ENCODE measurements at regions not wholly inside any gene's neighbourhood (a gene's known extent, or its start where the extent isn't known, plus 50 kb on each side); places are given as distances from the start of the nearest gene placed in this dataset.

- DNase-seq (no peak), FAIRE-seq (no peak)
- 79 to 90% (median 88%) methylated on average over 9 of the region's 9 CpGs for WGBS, 3 donors
- H3K9me3 ChIP-seq (ENCODE audit: control insufficient read depth in 2 of 2, insufficient read depth in 1 of 2, low read depth in 1 of 2, low read length in 1 of 2): peaks cover 0 to 2% of the 10 kb centered on the region in 2 donors
- H3K27me3 ChIP-seq (ENCODE audit: control insufficient read depth in 3 of 3, insufficient read depth in 3 of 3, low read length in 3 of 3): peaks cover 0 to 34% (median 19%) of the 10 kb centered on the region in 3 donors
- no peaks in the 10 kb centered on the region for H3K4me1 ChIP-seq (ENCODE audit: control insufficient read depth in 3 of 3, insufficient read depth in 2 of 3, low read depth in 1 of 3, low read length in 2 of 3)
- no peak overlapping the region for H3K4me3 ChIP-seq (ENCODE audit: low read depth in 1 of 3, low read length in 3 of 3)
- H3K36me3 ChIP-seq (ENCODE audit: control insufficient read depth in 3 of 3, insufficient read depth in 2 of 3, low read depth in 1 of 3, low read length in 3 of 3): no peaks in the 10 kb centered on the region
- no peak overlapping the region for H3K27ac ChIP-seq (ENCODE audit: low read depth in 1 of 3, low read length in 2 of 3)
Observed at GRCh38 chr20:63074182-63074581, 67.4 kb upstream of the BHLHE23 start.

- 54 to 68% (median 66%) methylated on average over 6 of the region's 6 CpGs for WGBS, 3 donors
- DNase-seq: no peak
- H3K27me3 ChIP-seq (ENCODE audit: control insufficient read depth in 3 of 3, insufficient read depth in 3 of 3, low read length in 3 of 3): peaks cover 0 to 34% (median 19%) of the 10 kb centered on the region in 3 donors
Observed at GRCh38 chr20:63073738-63074065, 66.9 kb upstream of the BHLHE23 start.

GRCh38 chr20:63072991-63073737, 66.4 kb upstream of the BHLHE23 start:
- Histone ChIP-seq H3K27me3 (ENCODE audit: control insufficient read depth in 3 of 3, insufficient read depth in 3 of 3, low read length in 3 of 3) (peaks cover 0 to 34% (median 19%) of the 10 kb centered on the region in 3 donors), H3K36me3 (ENCODE audit: control insufficient read depth in 3 of 3, insufficient read depth in 2 of 3, low read depth in 1 of 3, low read length in 3 of 3) (no peaks in the 10 kb centered on the region), H3K27ac (ENCODE audit: low read depth in 1 of 3, low read length in 2 of 3) (no peak overlapping the region), H3K4me1 (ENCODE audit: control insufficient read depth in 3 of 3, insufficient read depth in 2 of 3, low read depth in 1 of 3, low read length in 2 of 3) (no peaks in the 10 kb centered on the region), H3K9me3 (ENCODE audit: control insufficient read depth in 2 of 2, insufficient read depth in 1 of 2, low read depth in 1 of 2, low read length in 1 of 2) (peaks cover 0 to 2% of the 10 kb centered on the region in 2 donors), H3K4me3 (ENCODE audit: low read depth in 1 of 3, low read length in 3 of 3) (no peak overlapping the region)
- 51 to 54% (median 52%) methylated on average over 14 of the region's 14 CpGs for WGBS, 3 donors
- FAIRE-seq (no peak), DNase-seq (no peak)

More at GRCh38 chr20:63073738-63074065, 66.9 kb upstream of the BHLHE23 start:
- Histone ChIP-seq H3K9me3 (ENCODE audit: control insufficient read depth in 2 of 2, insufficient read depth in 1 of 2, low read depth in 1 of 2, low read length in 1 of 2) (peaks cover 0 to 2% of the 10 kb centered on the region in 2 donors), H3K36me3 (ENCODE audit: control insufficient read depth in 3 of 3, insufficient read depth in 2 of 3, low read depth in 1 of 3, low read length in 3 of 3) (no peaks in the 10 kb centered on the region), H3K4me3 (ENCODE audit: low read depth in 1 of 3, low read length in 3 of 3) (no peak overlapping the region), H3K4me1 (ENCODE audit: control insufficient read depth in 3 of 3, insufficient read depth in 2 of 3, low read depth in 1 of 3, low read length in 2 of 3) (no peaks in the 10 kb centered on the region), H3K27ac (ENCODE audit: low read depth in 1 of 3, low read length in 2 of 3) (no peak overlapping the region)
- FAIRE-seq: no peak

GRCh38 chr20:63072231-63072791, 65.5 kb upstream of the BHLHE23 start:
- DNase-seq (no peak), FAIRE-seq (no peak)
- peaks cover 0 to 34% (median 19%) of the 10 kb centered on the region in 3 donors for H3K27me3 ChIP-seq (ENCODE audit: control insufficient read depth in 3 of 3, insufficient read depth in 3 of 3, low read length in 3 of 3)

GRCh38 chr20:63071541-63072181, 64.9 kb upstream of the BHLHE23 start:
- Histone ChIP-seq H3K36me3 (ENCODE audit: control insufficient read depth in 3 of 3, insufficient read depth in 2 of 3, low read depth in 1 of 3, low read length in 3 of 3) (no peaks in the 10 kb centered on the region), H3K4me1 (ENCODE audit: control insufficient read depth in 3 of 3, insufficient read depth in 2 of 3, low read depth in 1 of 3, low read length in 2 of 3) (no peaks in the 10 kb centered on the region), H3K4me3 (ENCODE audit: low read depth in 1 of 3, low read length in 3 of 3) (no peak overlapping the region), H3K27ac (ENCODE audit: low read depth in 1 of 3, low read length in 2 of 3) (no peak overlapping the region), H3K9me3 (ENCODE audit: control insufficient read depth in 2 of 2, insufficient read depth in 1 of 2, low read depth in 1 of 2, low read length in 1 of 2) (peaks cover 0 to 2% of the 10 kb centered on the region in 2 donors), H3K27me3 (ENCODE audit: control insufficient read depth in 3 of 3, insufficient read depth in 3 of 3, low read length in 3 of 3) (peaks cover 0 to 34% (median 19%) of the 10 kb centered on the region in 3 donors)
- no peak for DNase-seq
- no peak for FAIRE-seq
- WGBS, 3 donors: 13 to 27% (median 21%) methylated on average over 23 to 40 of the region's 40 CpGs

More at GRCh38 chr20:63072231-63072791, 65.5 kb upstream of the BHLHE23 start:
- Histone ChIP-seq H3K27ac (ENCODE audit: low read depth in 1 of 3, low read length in 2 of 3) (no peak overlapping the region), H3K36me3 (ENCODE audit: control insufficient read depth in 3 of 3, insufficient read depth in 2 of 3, low read depth in 1 of 3, low read length in 3 of 3) (no peaks in the 10 kb centered on the region), H3K9me3 (ENCODE audit: control insufficient read depth in 2 of 2, insufficient read depth in 1 of 2, low read depth in 1 of 2, low read length in 1 of 2) (peaks cover 0 to 2% of the 10 kb centered on the region in 2 donors), H3K4me3 (ENCODE audit: low read depth in 1 of 3, low read length in 3 of 3) (no peak overlapping the region), H3K4me1 (ENCODE audit: control insufficient read depth in 3 of 3, insufficient read depth in 2 of 3, low read depth in 1 of 3, low read length in 2 of 3) (no peaks in the 10 kb centered on the region)
- WGBS, 3 donors: 9 to 15% (median 14%) methylated on average over 27 to 52 of the region's 52 CpGs

GRCh38 chr20:63070771-63071540, 64.2 kb upstream of the BHLHE23 start:
- Histone ChIP-seq H3K4me1 (ENCODE audit: control insufficient read depth in 3 of 3, insufficient read depth in 2 of 3, low read depth in 1 of 3, low read length in 2 of 3) (no peaks in the 10 kb centered on the region), H3K9me3 (ENCODE audit: control insufficient read depth in 2 of 2, insufficient read depth in 1 of 2, low read depth in 1 of 2, low read length in 1 of 2) (peaks cover 0 to 2% of the 10 kb centered on the region in 2 donors), H3K4me3 (ENCODE audit: low read depth in 1 of 3, low read length in 3 of 3) (no peak overlapping the region), H3K36me3 (ENCODE audit: control insufficient read depth in 3 of 3, insufficient read depth in 2 of 3, low read depth in 1 of 3, low read length in 3 of 3) (no peaks in the 10 kb centered on the region), H3K27me3 (ENCODE audit: control insufficient read depth in 3 of 3, insufficient read depth in 3 of 3, low read length in 3 of 3) (peaks cover 0 to 34% (median 18%) of the 10 kb centered on the region in 3 donors), H3K27ac (ENCODE audit: low read depth in 1 of 3, low read length in 2 of 3) (no peak overlapping the region)
- FAIRE-seq (no peak), DNase-seq (no peak)
- 82 to 87% (median 84%) methylated on average over 11 of the region's 11 CpGs for WGBS, 3 donors

- Histone ChIP-seq H3K9me3 (ENCODE audit: control insufficient read depth in 2 of 2, insufficient read depth in 1 of 2, low read depth in 1 of 2, low read length in 1 of 2) (peaks cover 0 to 2% of the 10 kb centered on the region in 2 donors), H3K4me1 (ENCODE audit: control insufficient read depth in 3 of 3, insufficient read depth in 2 of 3, low read depth in 1 of 3, low read length in 2 of 3) (no peaks in the 10 kb centered on the region), H3K27ac (ENCODE audit: low read depth in 1 of 3, low read length in 2 of 3) (no peak overlapping the region), H3K36me3 (ENCODE audit: control insufficient read depth in 3 of 3, insufficient read depth in 2 of 3, low read depth in 1 of 3, low read length in 3 of 3) (no peaks in the 10 kb centered on the region), H3K27me3 (ENCODE audit: control insufficient read depth in 3 of 3, insufficient read depth in 3 of 3, low read length in 3 of 3) (peaks cover 0 to 34% (median 18%) of the 10 kb centered on the region in 3 donors), H3K4me3 (ENCODE audit: low read depth in 1 of 3, low read length in 3 of 3) (no peak overlapping the region)
- 36 to 46% (median 37%) methylated on average over 3 of the region's 3 CpGs for WGBS, 3 donors
- DNase-seq: no peak
- no peak for FAIRE-seq
Observed at GRCh38 chr20:63070301-63070625, 63.5 kb upstream of the BHLHE23 start.

- FAIRE-seq: no peak
- H3K4me3 ChIP-seq (ENCODE audit: low read depth in 1 of 3, low read length in 3 of 3): no peak overlapping the region
- 72 to 81% (median 75%) methylated on average over 10 of the region's 10 CpGs for WGBS, 3 donors
- no peaks in the 10 kb centered on the region for H3K4me1 ChIP-seq (ENCODE audit: control insufficient read depth in 3 of 3, insufficient read depth in 2 of 3, low read depth in 1 of 3, low read length in 2 of 3)
- H3K9me3 ChIP-seq (ENCODE audit: control insufficient read depth in 2 of 2, insufficient read depth in 1 of 2, low read depth in 1 of 2, low read length in 1 of 2): peaks cover 0 to 2% of the 10 kb centered on the region in 2 donors
- no peak overlapping the region for H3K27ac ChIP-seq (ENCODE audit: low read depth in 1 of 3, low read length in 2 of 3)
- no peak for DNase-seq
- peaks cover 0 to 31% (median 17%) of the 10 kb centered on the region in 3 donors for H3K27me3 ChIP-seq (ENCODE audit: control insufficient read depth in 3 of 3, insufficient read depth in 3 of 3, low read length in 3 of 3)
- H3K36me3 ChIP-seq (ENCODE audit: control insufficient read depth in 3 of 3, insufficient read depth in 2 of 3, low read depth in 1 of 3, low read length in 3 of 3): no peaks in the 10 kb centered on the region
Observed at GRCh38 chr20:63068711-63069367, 62.1 kb upstream of the BHLHE23 start.
